Neural cell (in vitro differentiated cells): ENCODE measurements at regions not wholly inside any gene's neighbourhood (a gene's known extent, or its start where the extent isn't known, plus 50 kb on each side); places are given as distances from the start of the nearest gene placed in this dataset.
"Not testable (repeated sequence)": the region's sequence is repeated elsewhere in the genome, so short reads cannot be mapped to it uniquely, and the experiment has no call there.

Source experiments
- CTCF ChIP-seq: fragments of 450-650 bp; IDR thresholded peaks from 2 replicates; pipeline ENCODE4 v1.5.1; 2014; ENCODE audit warnings: antibody characterized with exemption, mild to moderate bottlenecking, moderate library complexity; ENCODE audit not compliant: poor library complexity, severe bottlenecking
- EZH2 ChIP-seq: fragments of 200-600, 300-800 bp; shearing (Covaris generic), sonication (generic); IDR thresholded peaks from 2 replicates; pipeline ENCODE4 v1.6.1; 2014; ENCODE audit warnings: antibody characterized with exemption, low read length, borderline replicate concordance, mild to moderate bottlenecking; ENCODE audit not compliant: insufficient read depth, poor library complexity, severe bottlenecking
- POLR2AphosphoS5 ChIP-seq: IDR thresholded peaks from 2 replicates; pipeline ENCODE4 v1.6.1; 2012
- RAD21 ChIP-seq: fragments of 450-650 bp; conservative IDR thresholded peaks from 2 replicates; pipeline ENCODE4 v1.6.1; 2014; ENCODE audit warnings: antibody characterized with exemption, mild to moderate bottlenecking, moderate library complexity

GRCh38 chrX:1854861-1855260 lies 240.0 kb downstream of the ASMT start:
- not testable (repeated sequence) for TF ChIP-seq POLR2AphosphoS5, EZH2, CTCF, RAD21
